ENCODE measurements at regions not wholly inside any gene's neighbourhood (a gene's known extent, or its start where the extent isn't known, plus 50 kb on each side); places are given as distances from the start of the nearest gene placed in this dataset.

GRCh38 chr11:22546746-22547145 lies 78.9 kb downstream of the FANCF start:
- TF ChIP-seq CTCF (conservative IDR thresholded peaks at IDR 0.05; ENCODE audit: low read length): no peak
- TF ChIP-seq EZH2phosphoT487 (IDR thresholded peaks at IDR 0.05; ENCODE audit: borderline replicate concordance, low read depth, low read length): no peak
